NCI-H526 treated with DMSO at 0.1 percent for 48 hours (cell line): ENCODE measurements at regions not wholly inside any gene's neighbourhood (a gene's known extent, or its start where the extent isn't known, plus 50 kb on each side); places are given as distances from the start of the nearest gene placed in this dataset.

Experiments
- DNase-seq: peaks from one replicate; lab custom pipeline; 2025; lab: John Stamatoyannopoulos, UW

GRCh38 chr3:8201886-8202285, 299.7 kb upstream of the LMCD1 start:
- DNase-seq: peak; percentile 66

DNA sequence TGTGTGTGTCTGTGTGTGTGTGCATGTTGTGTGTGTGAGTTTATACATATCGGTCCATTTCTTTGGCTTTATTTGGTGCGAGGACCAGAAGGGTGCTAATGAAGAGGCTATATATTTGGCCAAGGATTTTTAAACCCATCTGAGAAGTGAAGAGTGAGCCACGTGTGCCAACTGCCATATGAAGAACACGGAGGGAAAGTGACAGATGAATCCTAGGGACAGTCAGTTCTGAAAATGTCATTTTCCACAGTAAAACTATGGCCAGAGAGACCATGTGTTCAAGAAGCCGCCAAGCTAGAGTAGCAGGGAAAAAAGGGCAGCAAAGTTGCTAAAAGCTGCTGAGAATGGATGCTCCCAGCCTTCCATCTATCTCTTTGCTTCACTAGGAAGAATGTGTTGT, 297.3 kb upstream of the LMCD1 start:
- no peak for DNase-seq

DNA sequence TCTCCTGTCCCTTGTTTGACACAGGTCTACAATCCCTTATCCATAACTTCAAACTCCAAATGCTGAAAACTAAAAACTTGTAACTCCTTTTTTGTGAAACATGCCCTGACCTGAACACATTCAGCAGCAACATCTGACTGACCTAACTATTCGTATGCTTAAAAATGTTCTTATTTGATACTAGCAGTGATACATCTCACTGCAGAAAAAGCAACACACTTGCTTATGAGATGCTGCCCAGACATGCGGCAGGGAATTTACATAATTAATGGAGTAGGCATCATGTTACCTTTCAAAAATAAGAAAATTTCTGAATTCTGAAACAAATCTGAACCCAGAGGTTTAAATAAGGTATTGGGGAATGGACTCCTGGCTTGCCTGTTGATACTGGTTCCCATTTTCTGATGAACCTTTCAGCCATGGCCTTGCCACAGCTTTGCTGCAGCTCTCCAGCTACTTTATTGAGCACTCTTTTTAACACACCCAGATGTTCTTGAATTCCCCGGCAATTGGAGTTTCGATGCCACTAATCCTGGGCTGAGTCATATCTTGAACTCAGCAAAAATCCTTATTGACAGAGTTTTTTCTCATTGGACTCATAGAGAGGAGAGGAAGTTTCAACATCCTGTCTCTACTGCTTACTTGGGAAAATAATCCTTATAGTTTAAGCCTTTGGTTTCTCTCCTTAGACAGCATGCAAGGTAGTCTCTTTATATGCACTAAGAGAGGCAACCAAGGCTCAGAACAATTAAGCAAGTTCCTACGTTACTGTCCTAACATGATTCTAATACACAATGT, 296.6 kb upstream of the LMCD1 start:
- no peak for DNase-seq

DNA sequence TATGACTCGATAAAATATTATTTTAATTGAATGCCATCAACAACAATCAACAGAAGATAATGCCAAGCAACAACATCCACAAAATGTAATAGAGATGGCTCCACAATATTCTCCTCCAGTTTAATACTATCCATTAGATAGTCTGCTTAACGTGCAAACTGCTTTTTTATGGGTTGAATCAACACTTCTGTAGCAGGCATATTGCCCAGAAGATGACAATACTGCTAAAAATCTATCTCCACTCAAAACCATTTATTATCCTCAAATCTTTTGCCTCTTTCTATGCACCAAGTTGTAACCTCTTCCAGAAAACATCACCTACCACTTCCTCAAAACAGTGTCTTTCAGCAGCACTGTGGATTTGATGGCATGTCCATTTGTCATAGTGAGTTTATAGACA, 295.7 kb upstream of the LMCD1 start:
- no peak for DNase-seq

DNA sequence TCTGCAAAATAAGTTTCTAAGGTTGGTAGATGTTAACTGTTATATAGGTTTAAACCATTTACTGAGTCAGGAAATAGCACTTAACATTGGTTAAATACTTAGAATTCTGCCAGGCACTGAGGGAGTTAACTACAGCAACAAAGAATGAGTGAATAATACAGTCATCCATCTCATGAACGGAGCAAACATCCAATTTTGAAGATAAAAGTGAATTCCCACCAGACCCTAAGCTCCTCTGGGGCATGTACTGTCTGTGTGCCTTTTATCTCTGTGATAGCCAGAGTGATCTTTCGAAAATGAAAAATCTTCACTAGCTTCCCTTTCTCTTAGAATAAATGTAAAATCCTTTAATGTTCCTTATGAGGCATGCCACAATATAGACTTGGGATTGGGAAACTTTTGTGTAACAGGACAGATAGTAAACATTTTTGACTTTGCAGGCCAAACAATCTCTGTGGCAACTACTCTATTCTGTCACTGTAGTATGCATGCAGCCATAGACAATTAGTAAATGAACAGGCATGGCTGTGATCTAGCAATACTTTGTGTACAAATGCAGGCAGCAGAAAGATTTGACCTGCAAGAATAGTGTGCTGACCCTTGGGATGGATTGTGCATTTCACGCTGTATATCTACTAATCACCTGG, 294.5 kb upstream of the LMCD1 start:
- DNase-seq: no peak

GRCh38 chr3:8210882-8211341, 290.7 kb upstream of the LMCD1 start:
- no peak for DNase-seq

GRCh38 chr3:8212794-8213193, 288.8 kb upstream of the LMCD1 start:
- DNase-seq: no peak

GRCh38 chr3:8213286-8213685, 288.3 kb upstream of the LMCD1 start:
- no peak for DNase-seq

DNA sequence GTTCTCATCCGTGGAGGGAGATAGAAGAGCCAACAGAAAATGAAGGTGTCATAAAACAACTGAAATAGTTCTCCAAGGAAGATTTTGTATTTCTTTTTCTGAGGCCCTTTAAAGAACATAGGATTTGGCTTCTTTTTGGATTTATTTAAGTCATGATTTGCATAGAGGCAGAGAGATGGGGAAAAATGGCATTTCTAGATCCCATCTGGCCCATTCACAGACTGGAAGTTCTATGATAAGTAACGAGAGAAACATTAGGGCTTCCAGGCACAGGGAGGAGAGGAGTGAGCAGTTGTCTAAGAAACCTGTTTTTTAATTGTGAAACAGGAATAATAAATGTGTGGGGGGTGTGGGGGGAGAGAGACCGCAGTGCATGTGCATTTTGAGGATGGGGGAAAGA, 285.8 kb upstream of the LMCD1 start:
- DNase-seq: no peak

GRCh38 chr3:8218353-8218940, 283.2 kb upstream of the LMCD1 start:
- DNase-seq: peak; percentile 86

DNA sequence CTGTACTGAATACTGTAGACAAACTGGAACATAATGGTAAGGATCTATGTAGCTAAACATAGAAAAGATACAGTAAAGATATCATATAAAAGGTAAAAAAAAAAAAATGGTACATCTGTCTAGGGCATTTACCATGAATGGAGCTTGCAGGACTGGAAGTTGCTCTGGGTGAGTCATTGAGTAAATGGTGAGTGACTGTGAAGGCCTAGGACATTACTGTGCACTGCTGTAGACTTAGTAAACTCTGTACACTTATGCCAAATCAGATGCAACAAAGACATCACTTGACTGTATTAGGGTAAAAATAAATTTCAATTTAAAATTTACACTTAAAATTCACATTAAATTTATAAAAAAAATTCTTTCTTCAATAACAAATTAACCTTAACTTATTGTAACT, 281.3 kb upstream of the LMCD1 start:
- DNase-seq: no peak

DNA sequence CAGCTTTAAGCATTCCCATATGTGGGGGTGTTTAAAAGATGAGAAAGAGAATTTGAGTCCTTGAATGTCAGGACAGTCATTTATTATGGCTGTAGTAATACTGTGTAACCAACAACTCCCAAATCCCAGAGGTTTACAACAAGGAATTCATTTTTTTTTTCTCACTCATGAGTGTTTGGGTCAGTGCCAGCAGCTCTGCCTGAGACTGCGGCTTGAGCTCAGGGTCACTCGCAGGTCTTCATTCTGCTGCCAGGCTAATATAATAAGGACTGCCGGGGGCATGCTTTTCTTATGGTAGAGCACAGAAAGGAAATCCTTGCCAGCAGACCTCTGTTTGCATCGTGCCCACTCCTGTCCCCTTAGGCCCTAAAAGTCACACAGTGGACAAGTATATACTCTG, 277.9 kb upstream of the LMCD1 start:
- no peak for DNase-seq

DNA sequence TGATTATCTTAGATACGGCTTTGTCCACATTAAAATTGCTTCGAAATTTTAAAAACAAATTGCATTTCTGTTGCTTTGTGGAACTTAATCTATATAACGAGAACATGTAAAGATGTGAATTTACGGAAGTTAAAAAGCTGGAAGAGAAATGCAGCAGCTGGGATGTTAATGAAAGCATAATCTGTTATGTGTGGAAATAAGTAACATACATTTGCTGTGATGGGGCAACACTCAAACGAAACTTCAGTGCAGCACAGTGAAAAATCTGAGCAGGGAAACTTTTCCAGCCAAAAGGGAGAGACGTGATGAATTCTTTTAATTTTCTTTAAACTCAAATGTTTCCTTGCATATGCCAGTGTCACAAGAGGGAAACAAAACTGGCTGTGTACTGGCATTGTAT, 276.7 kb upstream of the LMCD1 start:
- no peak for DNase-seq

GRCh38 chr3:8233938-8234337, 267.7 kb upstream of the LMCD1 start:
- no peak for DNase-seq

GRCh38 chr3:8236264-8236663, 265.4 kb upstream of the LMCD1 start:
- DNase-seq: no peak

- no peak for DNase-seq
Observed at GRCh38 chr3:8237893-8238292, 263.7 kb upstream of the LMCD1 start.

DNA sequence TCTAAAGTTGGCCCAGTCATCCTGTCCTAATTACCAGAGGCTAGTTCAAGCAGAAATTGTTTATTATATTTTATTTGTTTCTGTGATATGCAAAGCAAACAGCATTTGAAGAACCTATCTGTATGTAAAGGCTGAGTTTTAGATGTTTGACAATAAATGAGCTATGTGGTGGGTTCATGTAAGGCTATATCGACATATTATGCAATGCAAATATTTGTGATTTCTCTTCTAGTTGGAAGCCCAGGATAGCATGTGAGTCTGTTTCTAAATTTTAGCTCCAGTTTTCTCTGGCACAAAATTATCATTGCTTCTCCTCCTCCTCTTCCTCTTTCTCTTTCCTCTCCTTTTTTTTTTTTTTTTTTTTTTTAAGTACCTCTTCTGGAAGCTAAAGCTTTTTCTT, 263.2 kb upstream of the LMCD1 start:
- DNase-seq: no peak

DNA sequence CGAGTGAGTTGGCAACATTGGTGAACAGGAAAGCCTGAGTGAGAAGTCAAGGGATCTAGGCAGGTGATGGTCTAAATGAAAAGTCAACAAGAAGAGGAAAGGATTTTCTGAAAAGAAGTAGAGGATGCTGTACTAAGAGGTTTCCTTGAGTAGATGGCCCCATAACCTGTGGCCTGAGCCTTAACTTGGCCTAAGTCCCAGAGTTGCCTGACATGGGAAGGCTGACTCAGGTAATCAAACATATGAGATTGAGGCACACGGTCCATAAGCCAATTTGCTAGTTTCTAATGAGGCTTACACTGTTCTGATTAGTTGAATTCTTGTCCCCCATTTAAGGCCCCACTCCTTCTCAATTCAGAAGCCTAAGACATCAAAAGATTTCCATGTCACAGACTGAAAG, 262.5 kb upstream of the LMCD1 start:
- DNase-seq: no peak

GRCh38 chr3:8239718-8240695, 261.6 kb upstream of the LMCD1 start:
- peak; percentile 42 for DNase-seq

GRCh38 chr3:8246070-8246469, 255.6 kb upstream of the LMCD1 start:
- no peak for DNase-seq

GRCh38 chr3:8253201-8253600, 248.4 kb upstream of the LMCD1 start:
- DNase-seq: no peak

GRCh38 chr3:8254489-8254888, 247.1 kb upstream of the LMCD1 start:
- no peak for DNase-seq
